Testis (tissue), 2 donors: ENCODE measurements at regions not wholly inside any gene's neighbourhood (a gene's known extent, or its start where the extent isn't known, plus 50 kb on each side); places are given as distances from the start of the nearest gene placed in this dataset.

ENCODE experiments used
- DNase-seq: peaks from one replicate; pipeline ENCODE4 v3.0.0-alpha.2; 2019
- H3K27ac ChIP-seq, 2 donors: fragments of 200-600 bp; sonication (generic); one replicate each; pipeline ENCODE4 v1.5.1; 2019
- H3K27me3 ChIP-seq: fragments of 200-600 bp; sonication (generic); one replicate; pipeline ENCODE4 v1.5.1; 2019
- H3K36me3 ChIP-seq: fragments of 200-600 bp; sonication (generic); one replicate; pipeline ENCODE4 v1.5.1; 2017; ENCODE audit warnings: low read depth; ENCODE audit errors: missing control alignments
- H3K4me1 ChIP-seq: fragments of 200-600 bp; sonication (generic); one replicate; pipeline ENCODE4 v1.5.1; 2019
- H3K4me3 ChIP-seq, 2 donors: fragments of 200-600 bp; sonication (generic); one replicate each; pipeline ENCODE4 v1.5.1; 2017 to 2019
- H3K9me3 ChIP-seq: fragments of 200-600 bp; sonication (generic); one replicate; pipeline ENCODE4 v1.5.1; 2017
- POLR2A ChIP-seq: fragments of 450-650 bp; IDR thresholded peaks from one replicate; pipeline ENCODE4 v1.6.1; 2017; ENCODE audit warnings: antibody characterized with exemption, mild to moderate bottlenecking, moderate library complexity
- WGBS, 2 donors: methylation state at CpG; one replicate each; pipeline ENCODE4 v1.1.5; 2018; 5-methylcytosine and 5-hydroxymethylcytosine counted together
- intact Hi-C: fragments of 100-400 bp; cut with DNase I; formaldehyde crosslinking; loops from one replicate; pipeline ENCODE4 v1.15.1; 2023; ENCODE audit warnings: low total_unique reads
- TF ChIP-seq, protein P1 (sequence below), 3 experiments: fragments of 450-650 bp in 2 of 3; fragments of 200-600 bp in 1 of 3; sonication (generic) in 1 of 3; IDR thresholded peaks; one replicate each; pipeline ENCODE4 v1.5.1; 2016 to 2019; ENCODE audit warnings: antibody characterized with exemption in 3 of 3, mild to moderate bottlenecking in 2 of 3, moderate library complexity in 1 of 3

DNA sequence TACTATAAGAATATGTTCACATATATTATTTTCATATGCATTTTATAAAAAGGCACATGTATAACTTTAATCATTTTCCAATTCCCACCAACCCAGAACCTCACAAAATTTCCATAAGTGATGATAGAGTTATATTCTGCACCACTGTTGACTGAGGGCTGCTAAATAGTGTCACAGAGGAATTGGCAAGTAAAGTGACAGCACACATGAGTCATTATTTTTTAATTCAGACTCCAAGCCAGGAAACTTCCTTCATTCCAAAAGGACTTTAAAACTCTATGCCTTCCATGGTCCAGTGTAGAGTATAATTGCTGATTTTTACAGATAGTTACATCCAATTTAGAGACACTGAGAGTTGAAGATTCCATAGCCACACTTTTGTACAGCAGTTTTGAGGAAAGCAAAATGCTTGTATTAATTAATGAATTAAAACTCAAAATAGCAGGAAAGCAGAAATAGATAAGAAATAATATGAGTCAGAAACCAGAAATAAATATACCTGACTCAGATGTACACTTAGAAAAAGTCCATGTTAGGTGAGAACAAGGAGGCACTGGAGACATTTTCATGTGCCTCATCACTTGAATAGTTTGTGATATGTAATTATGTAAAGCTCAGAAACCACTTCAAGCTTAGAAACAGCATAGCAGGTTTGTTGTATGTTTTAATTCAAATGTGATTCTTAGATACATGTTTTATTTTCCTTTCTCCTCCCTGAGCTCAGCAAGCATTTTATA lies 425.2 kb upstream of the OPRM1 start:
- Histone ChIP-seq H3K4me1 (no peaks in the 10 kb centered on the region), H3K36me3 (no peaks in the 10 kb centered on the region), H3K9me3 (no peaks in the 10 kb centered on the region), H3K27me3 (no peaks in the 10 kb centered on the region), H3K27ac (no peak overlapping the region), H3K4me3 (no peak overlapping the region)
- TF ChIP-seq, protein P1, sequence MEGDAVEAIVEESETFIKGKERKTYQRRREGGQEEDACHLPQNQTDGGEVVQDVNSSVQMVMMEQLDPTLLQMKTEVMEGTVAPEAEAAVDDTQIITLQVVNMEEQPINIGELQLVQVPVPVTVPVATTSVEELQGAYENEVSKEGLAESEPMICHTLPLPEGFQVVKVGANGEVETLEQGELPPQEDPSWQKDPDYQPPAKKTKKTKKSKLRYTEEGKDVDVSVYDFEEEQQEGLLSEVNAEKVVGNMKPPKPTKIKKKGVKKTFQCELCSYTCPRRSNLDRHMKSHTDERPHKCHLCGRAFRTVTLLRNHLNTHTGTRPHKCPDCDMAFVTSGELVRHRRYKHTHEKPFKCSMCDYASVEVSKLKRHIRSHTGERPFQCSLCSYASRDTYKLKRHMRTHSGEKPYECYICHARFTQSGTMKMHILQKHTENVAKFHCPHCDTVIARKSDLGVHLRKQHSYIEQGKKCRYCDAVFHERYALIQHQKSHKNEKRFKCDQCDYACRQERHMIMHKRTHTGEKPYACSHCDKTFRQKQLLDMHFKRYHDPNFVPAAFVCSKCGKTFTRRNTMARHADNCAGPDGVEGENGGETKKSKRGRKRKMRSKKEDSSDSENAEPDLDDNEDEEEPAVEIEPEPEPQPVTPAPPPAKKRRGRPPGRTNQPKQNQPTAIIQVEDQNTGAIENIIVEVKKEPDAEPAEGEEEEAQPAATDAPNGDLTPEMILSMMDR (IDR thresholded peaks at IDR 0.05): no peak
- TF ChIP-seq POLR2A: no peak
- intact Hi-C loops: no loop called here
- no peak for DNase-seq

DNA sequence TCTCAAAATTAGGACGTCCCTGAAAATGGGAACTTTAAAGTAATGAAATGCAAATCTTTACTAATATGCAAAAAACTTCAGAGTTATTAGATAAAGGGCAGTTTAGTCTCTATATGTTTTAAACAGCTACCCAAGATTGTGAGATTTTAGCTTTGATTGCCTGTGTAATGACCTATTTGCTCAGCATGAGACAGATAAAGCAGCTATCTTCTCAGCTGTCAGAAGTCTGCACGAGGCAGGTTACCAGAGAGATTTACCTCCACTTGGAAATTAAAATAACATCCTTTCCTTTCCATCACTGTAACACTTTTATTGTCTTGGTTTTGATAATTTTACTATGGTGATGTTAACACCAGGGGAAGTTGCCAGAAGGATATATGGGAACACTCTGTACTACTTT lies 436.6 kb upstream of the OPRM1 start:
- intact Hi-C loops: no loop called here
- Histone ChIP-seq H3K4me3 (no peak overlapping the region), H3K27ac (no peak overlapping the region), H3K27me3 (no peaks in the 10 kb centered on the region), H3K9me3 (no peaks in the 10 kb centered on the region), H3K4me1 (no peaks in the 10 kb centered on the region), H3K36me3 (no peaks in the 10 kb centered on the region)
- WGBS, 2 donors: 17 to 49% methylated on average over 2 of the region's 2 CpGs
- no peak for DNase-seq
- no peak for TF ChIP-seq POLR2A
- TF ChIP-seq, protein P1 (IDR thresholded peaks at IDR 0.05): no peak

DNA sequence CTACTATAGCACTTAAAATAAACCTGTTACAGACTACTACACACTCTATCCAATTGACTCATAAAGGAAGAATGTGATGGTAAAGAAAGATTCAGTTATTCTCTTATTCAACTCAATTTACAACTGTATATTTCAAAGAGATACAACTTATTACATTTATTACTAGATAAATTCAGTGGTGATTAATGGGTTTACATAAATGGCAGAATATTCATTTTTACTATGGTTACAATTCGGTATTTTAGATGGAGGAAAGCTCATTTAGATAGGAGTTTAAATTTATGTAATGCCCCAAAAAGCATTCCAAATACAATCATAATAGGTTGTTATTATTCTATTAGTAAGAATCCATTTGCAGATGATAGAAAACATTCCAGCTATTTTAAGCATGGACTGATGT lies 439.1 kb upstream of the OPRM1 start:
- Histone ChIP-seq H3K4me3 (no peak overlapping the region), H3K4me1 (no peaks in the 10 kb centered on the region), H3K9me3 (no peaks in the 10 kb centered on the region), H3K27me3 (no peaks in the 10 kb centered on the region), H3K36me3 (no peaks in the 10 kb centered on the region), H3K27ac (no peak overlapping the region)
- WGBS, 2 donors: 75 to 87% methylated on average over 1 of the region's 1 CpG
- TF ChIP-seq POLR2A: no peak
- TF ChIP-seq, protein P1 (IDR thresholded peaks at IDR 0.05): no peak
- no peak for DNase-seq
- intact Hi-C loops: no loop called here

DNA sequence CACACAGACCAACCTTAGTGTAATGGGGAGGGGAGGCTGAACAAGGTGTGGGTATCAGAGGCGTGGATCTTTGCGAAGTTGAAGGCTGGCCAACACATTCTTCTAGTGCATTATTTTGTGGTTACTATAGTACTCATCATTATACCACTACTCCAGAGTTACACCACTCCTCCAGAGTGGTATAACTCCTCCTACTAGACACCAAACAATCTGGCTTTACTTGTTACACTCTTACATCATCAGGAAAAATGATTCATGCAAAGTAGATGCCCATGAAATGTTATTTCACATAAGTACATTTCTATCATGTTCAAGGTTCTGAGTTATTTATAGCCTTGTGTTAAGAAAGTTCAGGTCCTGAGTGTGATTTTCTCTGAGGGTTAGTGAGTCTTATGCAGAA lies 443.1 kb upstream of the OPRM1 start:
- Histone ChIP-seq H3K36me3 (no peaks in the 10 kb centered on the region), H3K27ac (no peak overlapping the region), H3K4me1 (no peaks in the 10 kb centered on the region), H3K4me3 (no peak overlapping the region), H3K27me3 (no peaks in the 10 kb centered on the region), H3K9me3 (no peaks in the 10 kb centered on the region)
- intact Hi-C loops: no loop called here
- WGBS, 2 donors: 90 to 100% methylated on average over 2 of the region's 2 CpGs
- TF ChIP-seq, protein P1 (IDR thresholded peaks at IDR 0.05): no peak
- TF ChIP-seq POLR2A: no peak
- DNase-seq: no peak

DNA sequence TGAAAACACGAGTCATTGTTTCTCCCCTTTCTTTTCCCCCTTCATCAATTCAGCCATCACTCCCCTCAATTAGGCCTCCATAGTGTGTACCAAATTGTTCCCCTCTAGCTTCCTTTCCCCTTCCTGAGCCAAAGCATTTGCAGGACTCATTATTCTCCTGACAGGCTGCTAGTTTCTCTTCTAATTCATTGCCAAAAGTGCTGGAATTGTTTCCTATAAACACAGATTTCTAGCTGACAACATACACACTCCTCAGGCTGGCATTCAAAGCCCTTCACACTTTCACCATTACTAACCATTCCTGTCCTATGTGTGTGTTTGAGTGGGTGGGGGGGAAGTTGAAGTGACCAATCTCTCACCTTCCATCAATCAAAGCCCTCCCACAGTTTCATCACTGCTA lies 444.2 kb upstream of the OPRM1 start:
- 75 to 82% methylated on average over 1 of the region's 1 CpG for WGBS, 2 donors
- Histone ChIP-seq H3K27ac (no peak overlapping the region), H3K36me3 (no peaks in the 10 kb centered on the region), H3K4me3 (no peak overlapping the region), H3K27me3 (no peaks in the 10 kb centered on the region), H3K9me3 (no peaks in the 10 kb centered on the region), H3K4me1 (peaks cover 5% of the 10 kb centered on the region)
- no peak for DNase-seq
- TF ChIP-seq, protein P1 (IDR thresholded peaks at IDR 0.05): no peak
- TF ChIP-seq POLR2A: no peak
- intact Hi-C loops: no loop called here
